ENCODE measurements at regions not wholly inside any gene's neighbourhood (a gene's known extent, or its start where the extent isn't known, plus 50 kb on each side); places are given as distances from the start of the nearest gene placed in this dataset.

DNA sequence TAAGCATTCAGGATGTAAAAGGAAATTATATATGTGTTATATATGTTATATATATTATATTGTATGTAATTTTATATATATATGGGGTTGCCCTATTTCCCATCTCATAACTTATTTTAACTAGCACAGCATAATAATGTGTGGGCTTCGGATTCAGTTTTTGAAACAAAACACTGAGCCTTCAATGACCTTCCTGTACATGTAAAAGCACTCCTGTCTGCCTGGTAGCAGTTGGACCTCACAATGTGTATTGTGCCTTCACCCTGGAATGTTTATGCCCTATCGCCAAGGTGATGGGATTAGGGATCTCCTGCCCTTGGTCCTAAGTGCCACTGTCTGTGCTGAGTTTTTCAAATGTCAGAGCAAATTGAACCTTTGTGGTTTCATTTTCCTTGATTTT is 968.8 kb downstream of the TUBA3C start:
- TF ChIP-seq, protein P1, sequence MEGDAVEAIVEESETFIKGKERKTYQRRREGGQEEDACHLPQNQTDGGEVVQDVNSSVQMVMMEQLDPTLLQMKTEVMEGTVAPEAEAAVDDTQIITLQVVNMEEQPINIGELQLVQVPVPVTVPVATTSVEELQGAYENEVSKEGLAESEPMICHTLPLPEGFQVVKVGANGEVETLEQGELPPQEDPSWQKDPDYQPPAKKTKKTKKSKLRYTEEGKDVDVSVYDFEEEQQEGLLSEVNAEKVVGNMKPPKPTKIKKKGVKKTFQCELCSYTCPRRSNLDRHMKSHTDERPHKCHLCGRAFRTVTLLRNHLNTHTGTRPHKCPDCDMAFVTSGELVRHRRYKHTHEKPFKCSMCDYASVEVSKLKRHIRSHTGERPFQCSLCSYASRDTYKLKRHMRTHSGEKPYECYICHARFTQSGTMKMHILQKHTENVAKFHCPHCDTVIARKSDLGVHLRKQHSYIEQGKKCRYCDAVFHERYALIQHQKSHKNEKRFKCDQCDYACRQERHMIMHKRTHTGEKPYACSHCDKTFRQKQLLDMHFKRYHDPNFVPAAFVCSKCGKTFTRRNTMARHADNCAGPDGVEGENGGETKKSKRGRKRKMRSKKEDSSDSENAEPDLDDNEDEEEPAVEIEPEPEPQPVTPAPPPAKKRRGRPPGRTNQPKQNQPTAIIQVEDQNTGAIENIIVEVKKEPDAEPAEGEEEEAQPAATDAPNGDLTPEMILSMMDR (IDR thresholded peaks at IDR 0.05): no peak
- no peak for TF ChIP-seq POLR2A (IDR thresholded peaks at IDR 0.05)
- no peak for TF ChIP-seq EP300 (IDR thresholded peaks at IDR 0.05)

Data from ovary (tissue), 3 donors.